ENCODE measurements at regions not wholly inside any gene's neighbourhood (a gene's known extent, or its start where the extent isn't known, plus 50 kb on each side); places are given as distances from the start of the nearest gene placed in this dataset.
A peak's percentile ranks its signal among the peaks of the same experiment; 100 is the strongest.

DNA sequence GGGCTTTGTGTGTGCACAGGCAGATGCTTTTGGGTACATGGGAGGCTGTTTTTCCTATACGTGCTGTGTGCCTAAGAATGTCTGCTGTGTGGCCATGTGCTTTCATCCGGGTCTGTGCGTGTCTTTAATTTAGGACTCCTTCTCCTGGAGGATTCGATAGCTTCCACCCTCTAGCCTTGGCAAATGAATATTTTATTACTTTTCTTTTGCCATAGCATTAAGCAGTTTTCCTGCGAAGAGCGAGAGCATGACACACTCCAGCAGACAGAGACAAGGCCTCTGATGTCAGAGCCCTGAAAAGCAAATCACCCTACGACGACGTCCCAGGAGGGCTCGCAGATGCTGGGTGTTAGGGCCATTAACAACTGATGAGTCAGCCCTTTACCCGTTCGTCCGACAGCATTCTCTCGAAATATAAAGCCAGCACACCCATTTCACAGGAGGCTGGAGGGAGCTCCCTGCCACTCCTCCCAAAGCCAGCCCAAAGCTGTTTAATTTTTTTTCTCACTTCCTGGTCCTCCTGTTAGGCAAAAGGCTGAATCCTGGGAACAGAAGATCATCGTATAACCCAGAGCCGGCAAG, 311.3 kb upstream of the ZMIZ1 start:
- peak; percentile 86 for DNase-seq (ENCODE audit: low read depth)

DNA sequence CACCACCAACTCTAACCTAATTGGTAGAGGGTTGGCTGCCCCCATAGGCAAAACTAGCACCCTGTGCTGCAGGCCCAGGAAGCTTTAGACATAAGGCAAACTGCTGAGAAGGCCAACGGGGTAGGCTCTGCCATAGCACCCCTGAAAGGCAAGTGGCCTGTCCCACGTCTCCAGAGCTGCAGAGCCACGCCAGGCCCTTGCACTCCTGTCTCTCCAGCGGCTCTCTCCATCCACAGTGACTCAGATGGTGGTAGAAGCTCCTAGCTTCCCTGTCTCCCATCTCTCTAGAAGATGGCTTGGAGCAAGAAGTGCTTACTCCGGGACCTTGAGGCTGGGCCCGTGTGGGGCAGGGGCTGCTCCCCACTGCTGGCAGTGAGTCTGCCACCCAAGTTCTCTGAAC, 310.6 kb upstream of the ZMIZ1 start:
- DNase-seq (ENCODE audit: low read depth), result no peak

DNA sequence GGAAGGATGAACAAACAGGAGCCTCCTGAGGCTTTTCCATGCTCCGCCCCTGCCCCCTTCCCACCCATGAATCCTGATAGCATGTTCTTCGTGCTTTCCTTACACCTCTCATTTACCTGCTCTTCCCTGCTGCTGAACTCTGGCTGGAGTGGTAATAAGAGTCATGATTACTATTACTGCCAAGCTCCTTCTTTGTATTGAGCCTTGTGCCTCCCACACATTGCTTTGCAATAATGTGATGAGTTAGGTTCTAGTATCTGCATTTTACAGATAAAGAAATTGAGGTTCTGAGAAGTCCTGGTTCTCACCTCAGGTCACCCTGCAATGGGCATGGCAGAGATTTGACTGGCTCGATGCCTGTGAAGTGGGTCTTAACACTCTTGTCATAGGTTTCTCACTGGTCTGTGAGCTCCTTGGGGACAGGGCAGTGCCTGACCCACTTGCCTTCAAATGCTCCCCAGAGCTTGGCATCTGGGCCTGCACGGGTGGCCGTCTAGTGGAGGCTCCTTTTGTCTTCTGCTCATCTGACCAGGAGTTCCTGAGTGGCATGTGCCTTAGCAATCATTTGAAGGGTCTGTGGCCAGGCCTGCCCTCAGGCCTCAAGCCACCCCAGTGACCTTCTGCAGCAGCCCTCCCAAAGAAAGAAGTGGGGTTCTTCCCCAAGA, 309.2 kb upstream of the ZMIZ1 start:
- DNase-seq (ENCODE audit: low read depth), result no peak

DNA sequence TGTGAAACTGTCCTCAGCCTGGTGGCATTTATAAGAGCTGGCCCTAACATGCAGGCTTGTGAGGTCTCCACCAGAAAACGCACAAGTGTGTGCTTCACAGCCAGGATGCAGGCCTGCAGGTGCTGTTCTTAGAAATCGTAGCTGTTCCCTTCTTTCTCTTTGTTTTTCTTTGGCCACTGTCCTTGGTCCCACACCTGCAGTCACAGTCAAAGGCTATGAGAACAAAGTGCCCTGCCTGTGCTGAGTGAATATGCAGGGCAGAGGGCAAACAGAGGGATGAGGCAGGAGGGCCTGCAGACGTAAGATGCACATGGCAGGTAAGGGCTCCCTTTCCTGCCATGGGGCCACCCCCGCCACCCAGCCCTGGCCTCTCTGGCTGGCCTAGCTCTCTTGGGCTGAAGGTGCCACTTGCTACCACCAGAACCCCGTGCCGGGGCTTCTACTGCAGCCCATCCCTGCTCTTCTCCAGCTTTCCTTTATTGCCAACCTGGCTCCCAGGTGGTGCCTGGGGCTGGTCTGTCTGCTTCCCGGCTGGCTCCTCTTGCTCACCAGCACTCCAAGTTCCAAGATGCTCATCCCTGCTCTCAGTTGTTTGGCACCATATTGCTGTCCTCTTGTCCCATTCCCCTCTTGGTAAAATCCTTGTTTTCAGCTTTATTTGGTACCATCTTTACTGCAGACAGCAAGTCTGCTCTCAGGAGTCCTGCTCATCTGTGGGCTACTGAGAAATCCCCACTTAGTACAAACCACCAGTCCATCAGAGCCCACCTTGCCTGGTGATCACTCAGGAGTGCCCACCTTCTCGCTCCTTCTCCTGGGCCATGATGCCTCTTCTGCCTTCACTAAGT, 308.1 kb upstream of the ZMIZ1 start:
- no peak for DNase-seq (ENCODE audit: low read depth)

DNA sequence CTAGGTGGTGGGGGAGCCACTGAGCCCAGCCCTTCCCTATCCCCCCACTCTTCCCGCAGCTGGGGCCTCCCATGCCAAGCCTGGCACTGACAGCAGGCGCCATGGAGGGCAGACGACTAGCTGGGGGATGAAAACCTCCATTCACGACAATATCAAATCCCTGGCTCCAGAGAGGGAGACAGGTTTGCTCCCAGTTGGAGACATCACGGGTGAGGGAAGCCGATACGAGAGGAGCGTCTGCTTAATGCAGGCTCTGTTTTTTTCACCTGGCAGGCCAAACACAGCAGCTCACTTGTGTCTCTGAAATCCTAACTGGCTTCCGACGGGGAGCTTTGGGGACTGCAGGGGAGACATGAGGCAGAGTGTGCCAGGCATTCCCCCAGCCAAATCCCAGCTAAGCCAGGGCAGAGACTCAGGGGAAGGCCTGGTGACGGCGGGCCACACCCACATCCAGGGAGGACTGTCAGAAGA, 307.4 kb upstream of the ZMIZ1 start:
- DNase-seq (ENCODE audit: low read depth), result no peak

DNA sequence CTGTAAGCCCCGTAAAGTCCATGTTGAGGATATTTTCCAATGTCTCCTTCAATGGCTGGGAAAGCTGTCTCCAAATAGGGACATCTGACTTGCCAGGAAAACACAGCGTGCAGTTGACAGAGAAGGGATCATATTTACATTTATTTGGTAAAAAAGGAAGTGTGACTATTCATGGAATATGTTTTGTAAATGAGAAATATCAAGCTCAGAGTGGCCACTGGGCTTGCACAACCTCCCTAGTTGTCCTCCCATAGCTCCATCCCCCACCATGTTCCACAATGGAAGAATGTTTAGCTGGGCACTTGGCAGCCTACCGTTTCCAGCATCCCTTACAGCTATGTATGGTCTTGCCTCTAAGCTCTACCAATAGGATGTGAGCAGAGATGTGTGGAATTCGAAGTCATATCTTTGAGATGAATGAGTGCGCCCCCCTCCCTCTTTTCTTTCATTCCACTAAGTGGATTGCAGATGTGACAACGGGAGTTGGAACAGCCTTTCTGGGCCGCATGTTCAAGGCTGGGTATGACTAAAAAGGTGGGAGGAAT, 306.6 kb upstream of the ZMIZ1 start:
- DNase-seq (ENCODE audit: low read depth), result no peak

DNA sequence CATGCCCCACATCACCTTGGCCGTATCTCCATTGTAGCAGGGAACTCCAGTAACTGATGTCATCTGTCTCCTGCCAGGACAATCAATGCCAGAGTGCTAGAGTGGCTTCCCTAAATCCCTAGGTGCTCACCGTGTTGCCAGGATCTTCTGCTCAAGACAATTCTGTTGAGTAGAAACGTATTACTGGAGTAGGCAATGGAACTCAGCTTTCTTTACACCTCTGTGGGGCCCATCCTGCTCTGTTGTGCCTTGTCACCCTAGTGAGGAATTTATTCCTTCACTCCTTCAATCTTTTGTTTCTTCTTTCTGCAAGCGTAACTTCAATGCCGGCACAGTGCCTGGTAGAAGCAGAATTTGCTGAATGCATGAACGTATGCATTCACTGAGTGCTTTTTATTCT, 305.5 kb upstream of the ZMIZ1 start:
- DNase-seq (ENCODE audit: low read depth), result no peak

DNA sequence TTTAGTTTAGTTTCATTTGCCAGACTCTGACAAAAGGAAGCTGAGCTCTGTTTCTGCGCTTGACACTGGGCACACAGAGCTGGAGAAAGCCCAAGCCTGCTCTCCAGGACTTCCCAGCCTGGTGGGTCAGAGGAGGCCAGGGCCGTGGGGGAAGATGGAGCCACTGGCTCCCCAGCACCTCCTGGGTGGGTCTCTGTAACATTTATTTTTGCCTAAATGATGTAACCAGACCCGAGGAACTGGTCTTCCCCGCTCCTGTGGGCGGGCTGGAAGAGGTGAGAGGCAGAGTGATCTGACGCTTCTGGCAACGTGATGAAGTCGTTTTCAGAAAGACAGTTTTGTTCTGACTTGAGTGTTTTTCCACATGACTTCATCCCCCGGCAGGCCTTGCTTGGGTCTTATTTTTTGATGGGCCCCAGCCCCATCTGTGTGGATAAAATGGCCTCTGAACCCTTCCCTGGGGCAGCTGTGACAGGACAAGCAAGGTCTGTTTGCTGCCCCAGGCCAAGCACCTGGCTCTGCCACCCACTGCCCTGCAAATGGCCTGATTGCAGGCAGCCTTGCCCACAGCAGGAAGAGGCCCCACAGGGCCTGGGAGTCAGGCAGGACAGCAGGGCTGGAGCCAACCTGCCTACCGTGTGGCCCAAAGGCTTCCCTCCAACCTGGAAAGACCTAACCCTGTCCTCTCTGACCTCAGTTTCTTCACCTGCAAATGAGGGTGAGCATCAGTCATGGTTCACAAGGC, 304.9 kb upstream of the ZMIZ1 start:
- no peak for DNase-seq (ENCODE audit: low read depth)

DNA sequence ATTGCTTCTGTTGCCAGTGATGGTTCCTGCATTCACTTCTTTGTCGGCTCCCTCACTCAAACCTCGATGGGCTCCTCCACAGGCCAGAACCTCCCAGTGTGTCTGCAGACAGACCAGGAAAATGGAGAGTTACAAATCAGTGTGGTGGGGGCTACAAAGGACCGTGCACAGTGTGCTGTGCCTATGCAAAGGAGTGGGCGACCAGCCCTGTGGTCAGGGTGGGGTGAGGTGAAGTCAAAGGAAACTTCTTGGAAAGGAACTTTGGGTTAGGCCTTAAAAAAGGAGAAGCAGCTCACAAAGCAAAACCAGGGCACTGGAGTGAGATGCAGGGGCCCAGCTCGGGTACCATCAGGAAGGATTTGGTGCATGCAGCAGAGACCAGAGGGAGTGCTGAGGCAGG, 304.3 kb upstream of the ZMIZ1 start:
- DNase-seq (ENCODE audit: low read depth), result no peak

DNA sequence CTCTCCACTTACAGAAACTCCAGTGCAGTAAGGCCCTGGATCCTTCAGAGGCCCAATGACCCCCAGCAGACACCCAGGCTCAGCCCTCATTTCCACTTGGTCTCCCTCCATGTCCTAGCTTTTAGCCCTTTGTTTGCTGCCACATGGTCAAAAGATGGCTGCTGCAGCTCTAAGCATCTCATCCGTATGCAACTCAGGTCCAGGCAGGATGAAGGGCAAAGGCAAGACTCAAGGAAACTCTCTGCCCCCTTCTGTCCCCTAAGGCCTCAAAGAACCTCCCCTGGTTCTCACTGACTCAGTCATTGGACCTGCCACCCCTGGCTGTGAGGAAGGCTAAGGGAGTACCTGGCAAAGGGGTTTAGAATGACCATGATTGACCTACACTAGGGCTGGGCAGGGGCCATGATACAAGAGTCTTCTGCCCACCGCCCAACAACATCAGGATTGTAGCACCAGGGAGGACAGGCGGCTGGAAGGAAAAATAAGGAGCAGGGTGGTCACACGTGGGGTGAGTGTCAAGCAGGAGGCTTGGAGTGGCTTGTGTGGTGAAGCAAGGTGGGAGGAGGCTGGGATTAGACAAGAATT, 303.8 kb upstream of the ZMIZ1 start:
- DNase-seq (ENCODE audit: low read depth), result no peak

DNA sequence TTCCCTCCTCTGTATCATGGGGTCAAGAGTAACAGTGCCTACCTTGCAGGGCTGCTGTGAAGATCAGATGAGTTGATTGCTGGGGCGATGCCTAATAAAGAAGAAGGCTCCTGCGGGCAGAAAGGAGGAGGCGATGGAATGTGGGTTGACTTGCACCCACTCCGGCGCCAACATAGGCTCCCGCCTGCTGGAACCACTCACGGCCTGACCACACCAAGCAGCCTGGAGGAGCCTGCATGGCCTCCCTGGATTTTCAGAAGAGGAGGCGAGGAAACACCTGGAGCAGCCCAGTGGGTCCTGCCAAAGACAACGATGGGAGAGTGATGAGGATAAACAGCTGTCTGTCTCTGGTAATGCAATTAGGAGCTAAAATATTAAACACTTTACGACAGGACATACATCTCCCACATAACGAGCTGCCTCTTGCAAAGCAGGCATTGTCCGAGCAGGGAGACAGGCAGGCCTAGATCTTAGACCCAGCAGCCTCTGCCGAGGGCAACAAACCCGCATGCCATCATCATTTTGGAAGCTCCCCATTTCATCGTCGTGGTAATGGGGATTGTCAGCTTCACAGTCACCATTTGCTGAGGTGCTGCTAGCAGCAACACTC, 302.9 kb upstream of the ZMIZ1 start:
- no peak for DNase-seq (ENCODE audit: low read depth)

DNA sequence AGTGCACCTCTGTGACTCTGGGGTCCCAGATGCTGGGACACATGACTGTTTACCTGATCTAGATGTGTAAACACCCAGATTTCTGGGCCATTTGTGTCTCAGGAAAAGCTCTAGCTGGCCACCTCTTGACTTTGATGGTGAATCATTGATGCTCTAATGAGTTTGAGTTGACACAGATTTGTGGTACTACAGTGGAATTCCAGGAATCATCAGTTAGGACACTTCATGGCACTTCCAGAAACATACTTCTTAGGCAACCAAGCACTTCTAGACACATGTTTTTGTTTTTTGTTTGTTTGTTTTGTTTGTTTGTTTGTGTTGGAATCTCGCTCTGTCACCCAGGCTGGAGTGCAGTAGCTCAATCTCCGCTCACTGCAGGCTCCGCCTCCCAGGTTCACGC, 302.2 kb upstream of the ZMIZ1 start:
- no peak for DNase-seq (ENCODE audit: low read depth)

DNA sequence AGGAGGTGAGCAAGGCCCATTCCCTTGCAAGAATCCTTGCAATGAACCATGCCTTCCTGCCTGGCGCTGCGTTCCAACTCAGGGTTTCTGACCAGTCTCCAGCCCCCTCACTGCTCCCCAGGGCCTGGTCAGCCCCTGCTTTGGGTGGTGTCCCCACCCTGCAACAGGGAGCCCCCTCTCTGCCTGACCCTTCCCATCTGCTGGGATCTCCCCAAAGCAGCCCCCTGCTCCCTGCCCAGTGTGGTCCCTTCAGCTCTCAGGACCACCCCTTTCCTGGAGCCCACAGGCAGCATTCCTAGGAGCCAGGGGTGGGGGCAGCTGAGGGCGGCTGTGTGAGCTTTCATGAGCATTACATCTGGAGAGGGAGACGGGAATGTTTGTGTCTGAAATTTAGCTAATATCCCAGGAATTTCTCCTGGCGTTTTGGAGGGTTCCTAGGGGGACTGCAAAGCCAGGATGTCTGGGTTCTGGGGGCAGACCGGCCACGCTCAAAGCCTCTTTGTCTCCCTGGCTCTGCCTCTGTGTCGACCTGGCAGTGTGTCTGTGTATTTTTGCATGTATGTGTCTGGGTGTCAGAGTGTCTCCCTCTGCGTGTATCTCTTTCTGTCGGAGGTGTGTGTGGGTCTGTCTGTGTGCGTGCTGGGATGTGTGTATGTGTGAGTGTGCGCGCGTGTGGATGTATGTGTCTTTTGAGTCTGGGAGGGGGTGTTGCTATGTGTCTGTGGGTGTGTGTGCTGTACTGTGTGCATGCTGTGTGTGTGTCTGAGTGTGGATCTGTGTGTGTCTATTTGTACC, 300.5 kb upstream of the ZMIZ1 start:
- DNase-seq (ENCODE audit: low read depth), result no peak

DNA sequence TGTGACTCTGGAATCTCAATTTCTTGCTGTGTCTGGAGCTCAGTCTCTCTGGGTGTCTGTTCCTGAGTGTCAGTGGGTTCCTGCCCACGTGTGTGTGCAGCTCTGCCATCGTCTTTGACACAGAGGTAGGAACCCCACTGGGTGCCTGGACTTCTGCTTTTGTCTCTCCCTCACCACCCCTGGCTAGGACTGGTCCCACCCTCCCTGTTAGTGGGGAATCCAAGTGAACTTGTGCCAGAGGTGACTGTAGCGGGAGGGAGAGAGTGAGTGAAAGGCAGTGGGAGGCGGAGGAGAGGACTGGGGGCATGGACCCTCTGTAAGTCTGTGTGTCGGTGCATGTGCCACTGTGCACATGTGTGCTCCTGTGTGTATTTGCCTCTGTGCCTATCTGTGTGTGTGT, 299.9 kb upstream of the ZMIZ1 start:
- no peak for DNase-seq (ENCODE audit: low read depth)

DNA sequence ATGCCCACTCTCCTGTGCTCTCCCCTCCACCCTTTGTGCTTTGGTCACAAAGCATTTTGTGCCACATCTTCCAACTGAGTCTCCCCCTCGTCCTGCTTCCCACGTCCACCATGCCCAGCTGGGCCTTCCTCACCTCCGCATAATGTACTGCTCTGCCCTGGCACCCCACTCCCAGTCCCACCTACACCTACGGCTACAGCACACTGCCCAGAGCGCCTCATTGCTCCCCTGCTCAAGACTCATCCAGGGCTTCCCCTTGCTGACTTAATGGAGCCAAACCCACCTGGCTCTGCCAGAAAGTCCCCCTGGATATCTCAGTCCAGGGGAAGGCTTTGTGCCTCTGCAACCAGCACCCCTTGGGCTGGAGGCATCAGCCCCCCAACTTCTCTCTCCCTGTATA, 299.2 kb upstream of the ZMIZ1 start:
- no peak for DNase-seq (ENCODE audit: low read depth)

DNA sequence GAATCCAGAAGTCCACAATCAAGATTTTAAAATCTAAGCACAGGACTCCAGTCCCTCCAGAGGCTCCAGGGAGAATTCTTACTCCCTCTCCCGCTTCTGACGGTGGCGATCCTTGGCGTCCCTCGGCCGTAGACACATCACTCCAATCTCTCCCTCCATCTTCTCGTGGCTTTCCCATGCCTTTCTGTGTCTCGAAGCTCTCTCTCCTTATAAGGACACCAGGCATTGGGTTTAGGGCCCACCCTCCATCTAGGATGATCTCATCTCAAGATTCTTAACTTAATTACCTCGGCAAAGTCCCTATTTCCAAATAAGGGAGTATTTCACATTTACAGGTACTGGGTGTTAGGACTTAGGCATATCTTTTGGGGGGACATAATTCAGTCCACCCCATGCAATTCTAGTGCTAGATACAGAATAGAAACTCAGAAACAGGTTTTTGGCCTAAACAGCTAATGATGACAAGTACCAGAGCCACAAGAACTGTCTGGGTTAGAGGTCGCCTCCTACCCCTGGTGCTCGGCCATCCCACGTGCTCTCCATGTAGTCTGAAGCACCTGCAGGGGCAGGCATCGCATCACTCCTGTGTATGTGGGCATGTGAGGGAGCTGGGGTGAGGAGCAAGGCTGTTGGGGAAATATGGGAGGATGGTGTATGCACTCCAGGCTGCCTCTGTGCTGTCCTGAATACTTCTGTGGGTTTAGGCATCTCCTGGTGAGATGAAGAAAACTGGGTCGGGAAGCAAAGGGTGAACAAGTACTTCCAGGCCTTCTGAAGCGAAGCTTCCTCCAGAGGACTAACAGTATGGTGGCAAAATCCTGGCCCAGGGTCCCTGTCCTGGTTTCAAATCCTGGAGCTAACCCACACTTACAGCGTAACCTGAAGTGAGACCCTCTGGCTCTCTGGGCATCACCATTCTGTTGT, 298.3 kb upstream of the ZMIZ1 start:
- no peak for DNase-seq (ENCODE audit: low read depth)

DNA sequence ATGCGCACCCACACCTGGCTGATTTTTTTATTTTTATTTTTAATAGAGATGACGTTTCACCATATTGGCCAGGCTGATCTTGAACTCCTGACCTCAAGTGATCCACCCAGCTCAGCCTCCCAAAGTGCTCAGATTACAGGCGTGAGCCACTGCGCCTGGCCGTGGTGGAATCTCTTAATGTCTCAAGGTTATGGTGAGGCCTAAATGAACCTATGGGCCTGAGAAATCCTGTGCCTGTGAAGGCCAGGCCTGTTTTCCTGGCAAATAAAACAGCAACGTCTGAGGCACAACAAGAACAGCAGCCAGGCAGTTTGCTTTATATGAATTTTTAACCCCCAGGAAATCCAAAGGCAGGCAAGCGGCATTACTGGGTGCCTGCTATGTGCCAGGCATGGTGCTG, 297.5 kb upstream of the ZMIZ1 start:
- no peak for DNase-seq (ENCODE audit: low read depth)

DNA sequence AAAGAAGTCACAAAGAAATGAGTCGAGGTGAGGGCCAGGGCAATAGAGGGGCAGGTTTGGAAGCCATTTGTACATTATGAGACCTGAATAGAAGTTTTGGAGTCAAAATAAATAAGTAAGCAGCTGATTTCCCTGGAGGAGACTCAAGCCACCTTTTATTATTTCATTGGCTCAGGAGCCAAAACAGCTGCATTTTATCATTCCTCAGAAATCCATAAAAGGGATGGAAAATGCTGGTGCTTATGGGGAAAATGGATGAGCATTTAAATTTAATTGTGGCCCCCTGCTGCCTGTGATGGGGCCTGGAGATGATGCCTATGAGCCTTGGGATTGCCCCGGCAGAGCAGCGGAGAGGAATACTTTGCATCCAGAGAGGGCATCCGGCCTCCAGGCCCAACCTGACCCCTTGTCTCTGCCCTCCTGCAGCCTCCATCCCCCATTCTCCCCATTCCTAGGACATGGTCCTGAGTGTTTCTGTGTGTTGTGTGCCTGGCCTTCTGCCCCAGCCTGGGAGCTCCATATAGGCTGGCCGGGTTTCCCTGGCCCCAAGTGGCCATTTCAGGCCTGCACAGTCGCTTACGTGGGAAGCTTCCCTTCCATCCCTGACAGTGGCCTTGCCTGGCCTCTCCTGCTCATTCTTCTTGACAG, 296.8 kb upstream of the ZMIZ1 start:
- DNase-seq (ENCODE audit: low read depth), result no peak

DNA sequence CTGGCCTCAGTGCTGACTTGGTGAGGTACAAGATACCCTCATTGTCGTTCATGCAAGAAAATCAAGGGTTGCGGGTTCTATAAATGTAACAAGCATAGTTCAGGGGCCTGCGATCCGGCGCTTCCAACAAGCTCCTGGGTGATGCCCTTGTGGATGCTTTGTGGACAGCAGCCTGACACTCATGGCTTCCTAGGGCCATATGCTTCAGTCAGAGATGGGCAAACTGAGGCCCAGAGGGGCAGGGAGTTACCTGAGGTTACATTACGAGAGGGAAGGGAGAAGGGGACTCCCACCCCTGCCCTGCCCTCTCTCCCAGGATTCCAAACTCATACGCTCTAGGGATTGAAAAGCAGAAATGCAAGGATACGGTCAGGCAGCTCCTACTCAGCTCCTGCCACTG, 296.3 kb upstream of the ZMIZ1 start:
- no peak for DNase-seq (ENCODE audit: low read depth)

Data from iris pigment epithelial cell (primary cell).